Activated naive CD8-positive, alpha-beta T cell treated with anti-CD3 and anti-CD28 coated beads, Interleukin-2, amount 50 U/mL, for 16 hours (primary cell): ENCODE measurements at regions not wholly inside any gene's neighbourhood (a gene's known extent, or its start where the extent isn't known, plus 50 kb on each side); places are given as distances from the start of the nearest gene placed in this dataset.
A peak's percentile ranks its signal among the peaks of the same experiment; 100 is the strongest.

Experiments
- DNase-seq: peaks from one replicate; pipeline ENCODE4 v3.0.0-alpha.2; 2020; ENCODE audit warnings: low read depth, low spot score

DNA sequence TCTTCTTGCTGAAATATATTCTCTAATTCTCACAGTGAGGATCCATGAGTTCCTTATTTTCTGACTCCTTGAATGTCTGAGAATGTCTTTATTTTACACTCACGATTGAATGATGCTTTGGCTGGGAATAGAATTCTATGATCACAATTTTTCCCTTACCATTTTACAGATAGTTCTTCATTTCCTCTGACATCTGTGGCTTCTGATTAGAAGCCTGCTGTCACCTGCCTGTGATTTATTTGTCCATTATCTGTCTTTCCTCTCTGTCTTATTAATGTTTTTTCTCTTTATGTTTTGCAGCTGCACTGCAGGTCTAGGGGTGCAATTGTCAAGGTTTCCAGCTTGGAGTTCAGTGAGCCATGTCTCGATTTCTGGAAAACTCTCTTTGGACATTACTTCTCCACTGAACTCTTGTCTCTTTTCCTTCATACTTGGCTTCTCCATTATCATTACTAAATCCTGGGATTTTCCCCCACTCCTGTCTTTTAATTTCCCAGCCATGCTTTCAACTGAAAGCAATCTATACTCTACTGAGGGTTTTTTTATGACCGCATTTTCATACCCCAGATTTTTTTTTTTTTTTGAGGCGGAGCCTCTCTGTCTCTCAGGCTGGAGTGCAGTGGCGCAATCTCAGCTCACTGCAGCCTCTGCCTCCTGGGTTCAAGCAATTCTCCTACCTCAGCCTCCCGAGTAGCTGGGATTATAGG is 85.8 kb upstream of the PRNP start:
- DNase-seq = no peak

DNA sequence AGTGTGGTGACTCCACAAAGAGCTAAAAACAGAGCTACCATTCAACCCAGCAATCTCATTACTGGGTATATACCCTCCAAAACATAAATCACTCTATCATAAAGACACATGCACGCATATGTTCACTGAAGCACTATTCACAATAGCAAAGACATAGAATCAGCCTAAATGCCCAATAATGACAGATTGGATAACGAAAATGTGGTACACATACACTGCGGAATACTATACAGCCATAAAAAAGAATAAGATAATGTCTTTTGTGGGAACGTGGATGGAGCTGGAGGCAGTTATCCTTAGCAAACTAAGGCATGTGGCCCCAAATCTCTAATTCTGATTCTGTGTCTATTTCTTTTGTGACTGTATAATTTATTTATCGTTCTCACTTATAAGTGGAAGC is 89.0 kb upstream of the PRNP start:
- no peak for DNase-seq

DNA sequence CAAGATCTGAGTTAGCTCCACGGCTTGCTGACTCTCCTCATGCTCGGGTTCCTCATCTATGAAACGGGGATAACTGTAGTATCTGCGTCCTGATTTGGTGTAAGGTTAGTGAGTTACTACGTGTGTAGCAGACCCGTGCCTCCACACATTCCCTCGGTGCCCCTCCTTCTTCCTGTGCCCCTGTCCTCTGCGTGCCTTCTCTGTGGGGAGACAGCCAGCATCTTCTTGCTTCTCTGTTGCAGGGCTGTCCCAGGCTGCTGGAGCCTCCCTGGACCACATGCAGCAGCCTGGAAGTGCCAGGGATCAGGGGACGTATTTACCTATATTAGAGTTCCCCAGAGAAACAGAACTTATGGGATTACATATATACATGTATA is 93.1 kb upstream of the PRNP start:
- DNase-seq = no peak

DNA sequence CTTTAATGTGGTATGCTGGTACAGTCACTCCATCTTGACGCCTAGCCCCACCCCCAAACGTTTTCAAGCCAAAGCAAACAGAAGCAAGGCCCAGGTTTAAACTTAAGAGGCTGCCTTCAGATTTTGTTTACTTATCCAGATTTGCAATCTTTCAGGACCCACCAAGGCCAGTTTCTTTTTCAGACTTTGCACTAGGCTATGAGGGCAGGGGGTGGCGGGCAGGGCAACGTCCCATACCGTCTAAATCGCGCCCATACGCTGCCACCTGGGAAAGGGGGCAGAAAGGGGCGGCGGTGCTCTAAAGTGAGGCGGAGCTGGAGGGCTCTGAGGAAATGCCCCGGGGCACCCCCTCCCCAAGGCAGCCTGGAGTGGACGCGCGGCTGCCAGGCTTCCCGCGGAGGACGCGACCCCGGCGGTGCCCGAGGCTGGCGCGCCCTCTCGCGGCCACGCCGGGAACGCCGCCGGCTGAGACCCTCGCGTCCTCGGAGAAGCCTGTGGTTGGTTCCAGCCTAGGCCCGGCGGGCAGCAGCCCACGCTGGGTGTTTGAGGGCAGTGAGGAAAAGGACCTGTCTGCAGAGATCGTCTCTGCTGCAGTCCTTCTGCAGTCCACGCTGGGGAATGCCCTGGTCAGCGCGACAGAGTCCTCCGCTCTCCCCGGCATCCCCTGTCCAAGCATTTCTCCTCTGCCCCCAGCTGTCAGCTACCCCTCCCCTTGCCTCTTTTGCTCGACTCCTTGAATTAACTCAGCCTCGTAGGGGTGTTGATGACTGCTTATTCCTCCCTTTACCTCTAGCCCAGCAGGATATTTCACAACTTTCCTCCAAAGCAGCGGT is 93.7 kb upstream of the PRNP start:
- peak; percentile 18 for DNase-seq

DNA sequence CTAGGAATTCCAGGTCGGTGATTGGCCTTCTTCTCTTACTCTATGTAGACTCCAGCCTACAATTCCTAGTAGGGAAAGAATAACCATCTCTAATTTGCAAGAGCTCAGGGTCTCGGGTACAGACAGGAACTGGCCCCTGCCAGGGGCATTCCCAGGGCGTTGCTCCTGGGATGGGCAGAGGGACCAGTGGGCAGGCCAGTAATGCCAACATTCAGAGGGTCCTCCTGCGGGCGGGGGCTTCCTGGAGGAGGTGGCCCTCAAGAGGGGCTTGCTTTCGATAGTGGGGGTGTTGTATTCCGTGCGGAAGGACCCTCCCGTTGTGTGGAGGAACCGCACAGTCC is 94.3 kb upstream of the PRNP start:
- no peak for DNase-seq

DNA sequence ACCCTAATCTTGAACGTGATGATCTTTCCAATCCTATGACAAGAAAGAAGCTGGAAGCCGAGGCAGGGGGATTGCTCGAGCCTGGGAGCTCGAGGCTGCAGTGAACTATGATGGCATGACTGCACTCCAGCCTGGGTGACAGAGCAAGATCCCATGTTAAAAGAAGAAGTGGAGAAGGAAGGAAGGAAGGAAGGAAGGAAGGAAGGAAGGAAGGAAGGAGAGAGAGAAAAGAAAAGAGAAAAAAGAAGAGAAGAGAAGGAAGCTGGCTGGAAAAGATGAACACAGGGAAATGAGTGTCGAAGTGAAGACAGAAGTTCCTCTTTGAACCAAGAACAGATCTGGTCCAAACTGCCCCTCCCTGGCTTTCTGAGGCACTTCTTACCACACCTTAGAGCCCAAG is 100.5 kb upstream of the PRNP start:
- no peak for DNase-seq

DNA sequence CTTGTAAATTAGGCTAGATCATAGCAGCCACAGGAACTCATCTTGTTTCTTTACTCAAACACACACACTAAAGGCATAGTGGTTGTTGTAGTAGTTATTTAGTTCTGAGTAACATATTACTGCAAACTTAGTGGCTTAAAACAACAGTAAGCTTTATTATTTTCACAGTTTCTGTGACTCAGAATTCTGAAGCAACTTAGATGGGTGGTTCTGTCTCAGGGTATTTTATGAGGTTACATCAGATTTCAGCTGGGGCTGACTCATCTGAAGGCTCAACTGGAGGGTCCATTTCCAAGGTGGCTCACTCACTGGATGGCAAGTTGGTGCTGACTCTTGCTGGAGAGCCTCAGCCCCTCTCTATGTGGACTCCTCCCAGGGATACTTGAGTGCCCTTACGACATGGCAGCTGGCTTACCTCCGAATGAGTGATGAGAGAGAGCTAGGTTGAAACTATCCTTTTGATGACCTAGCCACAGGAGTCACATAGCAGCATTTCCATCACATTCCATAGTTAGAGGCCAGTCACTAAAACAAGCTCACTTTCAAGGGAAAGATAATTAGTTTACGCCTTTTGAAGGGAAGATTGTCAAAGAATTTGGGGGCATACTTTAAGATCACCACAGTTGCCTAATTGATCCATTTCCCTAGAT is 101.0 kb upstream of the PRNP start:
- no peak for DNase-seq

DNA sequence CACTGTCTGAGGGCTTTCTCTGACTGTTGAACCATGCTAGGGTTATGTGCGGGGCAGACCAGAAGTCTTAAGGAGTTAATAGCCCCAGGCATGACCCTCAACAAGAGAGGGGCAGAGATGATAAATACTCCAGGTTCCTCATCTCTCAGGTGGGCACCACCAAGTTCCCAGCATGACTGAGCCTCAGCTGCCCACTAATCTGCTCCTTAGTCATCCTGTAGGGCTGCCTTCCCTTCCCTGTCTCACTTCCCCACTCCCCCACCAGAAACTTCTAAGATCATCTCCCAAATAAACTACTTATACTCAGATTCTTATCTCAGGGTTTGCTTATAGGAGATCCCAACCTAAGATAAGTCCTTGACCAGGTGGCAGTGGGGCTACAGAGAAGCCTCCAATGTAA is 101.7 kb upstream of the PRNP start:
- DNase-seq = no peak

DNA sequence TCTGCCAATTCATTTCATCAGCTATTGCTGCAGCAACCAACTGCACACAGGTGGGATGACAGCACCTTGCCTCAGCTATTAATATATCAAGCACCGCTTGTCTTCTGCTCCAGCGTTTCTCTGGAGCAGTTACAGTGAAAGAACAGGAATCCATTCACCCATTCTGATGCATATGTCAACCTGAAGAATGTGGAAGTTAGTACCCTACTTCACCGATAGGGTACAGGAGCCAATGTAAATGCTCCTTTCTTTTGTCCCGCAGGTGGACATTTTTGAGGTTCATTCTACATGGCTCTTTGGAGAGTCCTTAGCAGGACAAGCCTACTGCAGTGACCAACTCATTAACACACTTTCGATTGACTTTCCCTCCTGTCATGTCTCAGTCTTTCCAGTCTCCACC is 104.4 kb upstream of the PRNP start:
- no peak for DNase-seq

DNA sequence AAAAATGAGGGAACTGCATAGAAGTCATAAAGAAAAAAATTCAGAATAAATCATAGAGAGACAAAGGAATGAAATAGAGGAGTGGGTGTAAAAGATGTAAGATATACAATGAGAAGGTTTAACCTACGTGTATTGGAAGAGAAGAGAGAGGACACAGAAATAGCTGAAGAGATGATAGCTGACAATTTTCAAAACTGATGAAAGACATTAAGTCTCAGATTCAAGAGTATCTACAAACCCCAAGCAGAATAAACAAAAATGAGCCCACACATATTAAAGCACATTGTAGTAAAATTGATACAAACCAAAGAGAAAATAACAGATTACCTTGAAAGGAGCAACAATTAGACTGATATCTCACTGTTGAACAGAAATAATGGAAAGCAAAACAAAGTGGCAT is 107.9 kb upstream of the PRNP start:
- no peak for DNase-seq

DNA sequence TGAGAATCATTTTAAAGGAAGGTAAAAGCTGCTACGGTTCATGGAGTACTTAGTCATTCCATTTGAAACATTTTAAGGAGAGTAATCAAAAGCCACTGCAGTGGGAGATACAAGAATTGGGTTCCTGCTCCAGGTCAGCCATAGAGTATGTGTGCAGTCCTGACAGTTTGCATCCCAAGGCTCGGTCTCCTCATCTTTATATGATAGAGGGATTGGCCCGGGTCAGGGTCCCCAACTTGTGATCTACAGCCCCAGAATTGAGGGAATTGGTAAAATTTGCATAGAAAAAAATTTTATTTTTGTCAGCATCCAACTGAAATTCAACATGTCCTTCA is 111.9 kb upstream of the PRNP start:
- no peak for DNase-seq

DNA sequence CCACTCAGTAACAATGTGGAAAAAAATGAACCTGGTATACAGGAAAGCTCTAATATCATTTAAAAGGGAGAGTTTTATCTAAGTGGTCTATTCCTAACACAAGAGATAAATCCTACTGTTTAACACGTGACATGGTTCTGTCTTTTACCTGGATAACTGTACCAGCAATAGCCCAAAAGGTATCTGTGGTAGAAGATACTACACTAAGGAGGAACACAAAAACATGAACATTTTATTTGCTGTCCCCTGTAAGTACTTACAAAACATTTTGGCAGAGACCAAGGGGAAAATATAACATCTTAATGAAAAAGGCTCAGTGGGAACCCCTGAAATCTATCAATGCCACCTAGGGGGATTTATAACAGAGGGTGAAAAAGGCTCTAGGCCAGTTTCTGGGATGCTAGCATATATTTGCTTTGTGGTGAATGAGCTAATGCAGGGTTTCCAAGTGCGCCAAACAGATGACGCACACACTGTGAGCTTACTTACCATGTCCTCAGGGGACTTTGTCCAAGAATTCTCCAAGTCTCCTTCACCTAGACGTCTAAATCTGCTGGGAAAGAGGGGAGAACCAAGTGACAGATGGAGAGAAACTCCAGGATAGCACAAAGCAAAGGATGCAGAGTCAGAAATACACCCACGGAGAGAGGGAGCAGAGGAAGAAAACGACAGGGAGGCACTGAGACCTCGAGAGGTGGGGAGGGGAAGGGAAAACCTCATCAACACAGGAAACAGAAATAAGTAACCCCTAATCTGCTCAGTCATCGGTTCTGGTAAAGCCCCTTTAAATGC is 112.5 kb upstream of the PRNP start:
- no peak for DNase-seq

DNA sequence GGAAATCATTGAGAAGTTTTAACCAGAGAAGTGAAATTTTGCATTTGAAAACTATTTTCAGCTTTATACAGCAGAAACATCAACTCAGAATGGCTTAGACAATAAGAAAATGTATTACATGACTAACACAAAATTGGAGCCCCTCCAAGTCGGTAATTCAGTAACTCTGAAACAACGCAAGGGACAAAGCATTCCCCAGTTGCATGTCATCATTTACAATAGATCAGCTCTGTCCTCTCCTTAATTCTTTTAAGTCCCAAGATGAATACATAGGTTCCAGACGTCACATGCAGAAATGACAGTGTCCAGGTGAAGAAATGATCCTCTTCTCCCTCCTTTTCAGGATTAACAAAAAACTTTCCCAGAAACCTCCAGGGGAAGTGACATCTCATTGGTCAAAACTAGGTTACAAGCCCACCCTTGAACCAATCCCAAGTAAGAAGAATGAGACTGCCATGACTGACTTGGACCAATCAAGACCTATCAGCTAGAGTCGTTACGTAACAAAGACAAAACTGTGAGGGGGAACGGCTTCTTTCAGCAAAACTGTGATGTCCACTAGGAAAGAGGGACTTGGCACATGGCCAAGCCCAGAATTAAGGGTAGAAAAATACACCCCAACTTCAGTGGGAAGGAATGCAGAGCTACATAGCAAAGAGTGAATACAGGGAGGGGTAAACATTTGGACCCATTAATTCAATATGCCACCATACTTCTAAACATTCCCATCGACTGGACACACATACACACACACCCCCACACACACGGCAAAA is 114.3 kb upstream of the PRNP start:
- DNase-seq = no peak

DNA sequence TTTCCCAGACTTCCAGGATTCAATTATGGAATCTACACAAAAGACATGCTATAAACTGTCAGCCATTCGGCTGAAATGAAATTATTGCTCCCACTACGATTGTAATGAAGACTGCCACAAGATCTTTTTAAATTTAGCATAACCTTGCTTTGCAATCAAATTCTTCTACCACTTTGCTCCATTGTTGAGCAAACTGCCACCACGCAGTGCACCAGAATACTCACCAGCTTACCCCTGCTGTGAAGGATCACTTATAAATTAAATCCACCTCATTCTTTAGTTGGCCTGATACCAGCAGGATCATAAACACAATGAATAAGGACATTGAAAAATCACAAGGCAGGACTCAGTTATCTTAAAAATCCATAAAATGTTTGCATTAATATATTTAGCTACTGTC is 116.4 kb upstream of the PRNP start:
- DNase-seq = no peak

DNA sequence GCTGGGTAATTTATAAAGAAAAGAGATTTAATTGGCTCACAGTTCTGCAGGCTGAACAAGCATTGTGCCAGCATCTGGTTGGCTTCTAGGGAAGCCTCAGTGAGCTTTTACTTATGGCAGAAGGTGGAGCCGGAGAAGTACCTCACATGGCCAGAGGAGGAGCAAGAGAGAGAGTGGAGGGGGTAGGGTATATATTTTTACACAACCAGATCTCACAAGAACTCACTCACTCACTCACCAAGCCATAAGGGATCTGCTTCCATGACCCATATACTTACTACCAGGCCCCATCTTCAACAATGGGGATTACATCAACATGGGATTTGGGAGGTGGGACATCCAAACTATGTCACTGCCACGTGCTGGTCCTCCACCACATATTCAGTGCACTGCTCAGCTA is 117.2 kb upstream of the PRNP start:
- no peak for DNase-seq

DNA sequence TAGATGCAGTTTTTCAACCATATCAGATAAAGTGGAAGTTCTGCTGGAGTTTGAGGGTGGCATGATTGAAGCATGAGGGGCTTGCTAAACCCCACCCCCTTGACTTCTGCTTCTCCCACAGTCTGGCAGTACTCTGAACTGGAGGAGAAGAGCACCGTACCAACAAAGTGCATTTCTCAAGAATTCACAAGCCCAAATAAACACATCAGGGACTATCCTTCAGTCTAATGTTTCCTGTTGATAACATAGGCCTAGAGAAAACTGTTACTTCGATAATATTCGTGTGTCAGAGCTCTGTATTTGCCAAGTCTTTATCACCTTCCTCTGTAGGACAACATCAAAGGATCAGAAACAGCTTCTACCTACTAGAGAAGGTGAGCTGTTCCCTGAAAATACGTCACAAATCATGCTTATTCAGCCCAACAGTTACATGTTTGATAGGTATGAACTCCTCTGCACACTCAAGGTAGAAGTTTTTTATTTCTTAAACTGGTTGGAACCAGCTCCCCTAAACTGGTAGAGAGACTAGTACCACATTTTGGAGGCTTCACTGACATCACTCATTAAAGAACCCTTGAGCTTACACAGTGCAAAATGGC is 117.8 kb upstream of the PRNP start:
- no peak for DNase-seq

DNA sequence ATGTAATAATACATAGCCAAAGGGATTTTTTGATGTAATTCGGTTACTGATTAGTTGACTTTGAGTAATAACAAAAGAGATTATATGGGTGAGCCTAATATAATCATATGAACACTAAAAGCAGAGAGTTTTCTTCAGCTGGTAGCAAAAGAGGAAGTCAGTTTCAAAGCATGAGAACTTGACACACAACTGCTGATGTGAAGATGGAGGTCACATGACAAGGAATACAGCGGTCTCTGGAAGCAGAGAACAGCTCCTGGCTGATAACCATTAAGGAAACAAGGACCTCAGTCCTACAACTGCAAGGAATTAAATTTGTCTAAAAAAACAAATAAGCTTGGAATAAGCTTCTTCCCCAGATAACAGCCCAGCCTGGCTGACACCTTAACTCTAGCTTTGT is 119.1 kb upstream of the PRNP start:
- no peak for DNase-seq

DNA sequence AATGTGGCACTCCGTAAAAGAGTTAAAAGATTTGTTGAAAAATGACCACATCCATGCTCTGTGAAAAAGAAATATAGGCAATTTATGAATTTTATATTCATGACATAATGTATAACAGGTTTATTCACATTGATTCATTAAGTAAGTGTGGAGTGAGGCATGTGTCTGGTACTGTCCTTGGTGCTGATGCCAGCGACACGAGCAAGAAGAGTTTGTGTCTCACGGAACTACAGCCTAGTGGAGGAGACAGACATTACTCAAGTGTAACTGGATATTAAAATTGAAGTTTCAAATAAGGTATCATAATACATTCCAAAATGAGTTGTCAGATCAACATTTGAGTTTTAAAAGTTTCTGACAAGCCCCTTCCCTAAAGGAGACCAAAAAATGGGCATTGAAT is 122.7 kb upstream of the PRNP start:
- DNase-seq = no peak

DNA sequence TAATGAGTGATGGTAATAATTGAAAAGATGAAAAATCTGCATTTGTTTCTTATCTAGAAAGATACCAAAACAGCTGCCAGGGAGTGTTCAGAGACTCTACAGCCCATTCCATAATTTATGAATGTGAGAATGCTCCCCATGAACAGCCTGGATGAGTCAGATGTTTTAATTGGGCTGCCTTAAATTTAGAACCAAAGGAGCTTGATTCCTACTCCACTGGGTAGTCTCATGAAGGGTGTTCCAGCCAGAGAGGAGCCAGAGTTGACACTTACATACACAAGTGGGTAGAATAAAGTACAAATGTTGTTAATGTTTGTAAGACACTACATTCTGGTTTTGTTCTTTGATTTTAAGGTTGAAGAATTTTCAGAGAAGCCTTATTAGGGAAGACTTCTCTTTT is 123.2 kb upstream of the PRNP start:
- no peak for DNase-seq

DNA sequence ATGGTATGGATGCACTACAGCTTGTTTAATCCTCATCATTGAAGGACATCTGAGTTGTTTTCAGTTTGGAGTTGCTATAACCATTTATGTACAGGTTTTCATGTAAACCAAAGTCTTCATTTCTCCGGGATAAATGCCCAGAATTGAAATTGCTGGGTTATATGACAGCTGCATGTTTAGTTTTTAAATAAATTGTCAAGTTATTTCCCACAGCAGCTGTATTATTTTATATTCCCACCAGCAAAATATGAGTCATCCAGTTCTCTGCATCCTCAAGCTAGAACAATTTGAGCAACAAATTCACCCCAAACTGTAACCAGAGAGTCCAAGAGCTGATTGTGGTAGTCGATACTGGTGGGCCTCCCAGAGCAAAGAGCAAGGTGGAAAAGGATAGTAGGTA is 125.6 kb upstream of the PRNP start:
- no peak for DNase-seq

DNA sequence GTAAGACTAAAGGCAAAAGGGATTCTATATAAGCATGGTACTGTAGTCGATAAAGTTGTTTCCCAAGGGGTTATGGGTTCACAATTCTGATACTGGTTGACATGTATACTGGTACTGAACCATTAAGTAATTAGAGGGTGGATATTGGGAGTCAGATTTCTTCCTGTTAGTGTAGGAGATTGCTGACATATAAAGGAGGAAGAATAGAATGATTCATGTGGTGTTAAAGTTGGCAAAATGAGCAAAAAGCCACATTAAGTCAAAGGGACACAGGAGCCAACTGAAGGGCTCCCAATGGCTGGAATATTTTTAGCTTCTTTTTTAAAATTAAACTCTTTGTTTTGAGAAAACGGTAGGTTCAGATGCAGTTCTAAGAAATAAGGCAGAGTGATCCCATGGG is 126.3 kb upstream of the PRNP start:
- DNase-seq = no peak
